Gastrocnemius medialis (tissue), 4 donors: ENCODE measurements at regions not wholly inside any gene's neighbourhood (a gene's known extent, or its start where the extent isn't known, plus 50 kb on each side); places are given as distances from the start of the nearest gene placed in this dataset.

Experiments
- POLR2A ChIP-seq, 2 donors: fragments of 450-650 bp; IDR thresholded peaks; one replicate each; pipeline ENCODE4 v1.6.1; 2017; ENCODE audit warnings: antibody characterized with exemption in 2 of 2, mild to moderate bottlenecking in 2 of 2, moderate library complexity in 2 of 2
- TF ChIP-seq, protein P1 (sequence below), 5 experiments: fragments of 450-650 bp in 3 of 5; fragments of 200-600 bp in 2 of 5; sonication (generic) in 2 of 5; IDR thresholded peaks in 4 of 5; conservative IDR thresholded peaks in 1 of 5; 1 replicate in 4 of 5; 2 replicates in 1 of 5; pipeline ENCODE4 v1.5.1; 2016 to 2019; ENCODE audit warnings: antibody characterized with exemption in 5 of 5, mild to moderate bottlenecking in 3 of 5, moderate library complexity in 3 of 5

DNA sequence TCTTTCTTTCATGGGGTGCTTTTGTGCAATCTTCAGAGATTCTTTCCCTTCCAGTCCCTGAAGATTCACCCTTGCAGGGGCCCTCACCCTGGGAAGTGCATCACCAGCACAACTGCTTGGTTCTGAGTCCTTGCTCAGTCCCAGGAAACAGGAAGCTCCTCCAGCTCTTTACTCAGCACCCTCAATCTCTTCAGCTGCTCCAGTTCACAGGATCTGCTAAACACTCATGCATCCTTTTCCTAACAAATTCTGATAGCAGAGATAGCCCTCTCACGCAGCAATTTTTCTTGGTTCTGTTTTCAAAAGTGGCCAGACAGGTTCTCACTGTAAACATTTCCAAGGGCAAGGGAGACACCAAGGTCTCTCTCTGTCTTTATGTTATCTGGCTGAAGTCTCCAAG is 823.1 kb downstream of the LIG4 start:
- TF ChIP-seq, protein P1, sequence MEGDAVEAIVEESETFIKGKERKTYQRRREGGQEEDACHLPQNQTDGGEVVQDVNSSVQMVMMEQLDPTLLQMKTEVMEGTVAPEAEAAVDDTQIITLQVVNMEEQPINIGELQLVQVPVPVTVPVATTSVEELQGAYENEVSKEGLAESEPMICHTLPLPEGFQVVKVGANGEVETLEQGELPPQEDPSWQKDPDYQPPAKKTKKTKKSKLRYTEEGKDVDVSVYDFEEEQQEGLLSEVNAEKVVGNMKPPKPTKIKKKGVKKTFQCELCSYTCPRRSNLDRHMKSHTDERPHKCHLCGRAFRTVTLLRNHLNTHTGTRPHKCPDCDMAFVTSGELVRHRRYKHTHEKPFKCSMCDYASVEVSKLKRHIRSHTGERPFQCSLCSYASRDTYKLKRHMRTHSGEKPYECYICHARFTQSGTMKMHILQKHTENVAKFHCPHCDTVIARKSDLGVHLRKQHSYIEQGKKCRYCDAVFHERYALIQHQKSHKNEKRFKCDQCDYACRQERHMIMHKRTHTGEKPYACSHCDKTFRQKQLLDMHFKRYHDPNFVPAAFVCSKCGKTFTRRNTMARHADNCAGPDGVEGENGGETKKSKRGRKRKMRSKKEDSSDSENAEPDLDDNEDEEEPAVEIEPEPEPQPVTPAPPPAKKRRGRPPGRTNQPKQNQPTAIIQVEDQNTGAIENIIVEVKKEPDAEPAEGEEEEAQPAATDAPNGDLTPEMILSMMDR (IDR thresholded peaks at IDR 0.05 in 4 of 5, conservative IDR thresholded peaks at IDR 0.05 in 1 of 5) = no peak
- no peak for TF ChIP-seq POLR2A (IDR thresholded peaks at IDR 0.05)
